HG02763 (cell line): ENCODE measurements at regions not wholly inside any gene's neighbourhood (a gene's known extent, or its start where the extent isn't known, plus 50 kb on each side); places are given as distances from the start of the nearest gene placed in this dataset.
"Not testable (repeated sequence)": the region's sequence is repeated elsewhere in the genome, so short reads cannot be mapped to it uniquely, and the experiment has no call there.

ENCODE experiments used
- ATAC-seq: cut with Tn5 transposase; IDR thresholded peaks from one replicate; pipeline ENCODE4 v1.9.1; 2021; ENCODE audit warnings: mild to moderate bottlenecking, moderate library complexity; ENCODE audit not compliant: unreplicated experiment

GRCh38 chr13:42474954-42475353 is 99.0 kb upstream of the TNFSF11 start:
- no peak for ATAC-seq

DNA sequence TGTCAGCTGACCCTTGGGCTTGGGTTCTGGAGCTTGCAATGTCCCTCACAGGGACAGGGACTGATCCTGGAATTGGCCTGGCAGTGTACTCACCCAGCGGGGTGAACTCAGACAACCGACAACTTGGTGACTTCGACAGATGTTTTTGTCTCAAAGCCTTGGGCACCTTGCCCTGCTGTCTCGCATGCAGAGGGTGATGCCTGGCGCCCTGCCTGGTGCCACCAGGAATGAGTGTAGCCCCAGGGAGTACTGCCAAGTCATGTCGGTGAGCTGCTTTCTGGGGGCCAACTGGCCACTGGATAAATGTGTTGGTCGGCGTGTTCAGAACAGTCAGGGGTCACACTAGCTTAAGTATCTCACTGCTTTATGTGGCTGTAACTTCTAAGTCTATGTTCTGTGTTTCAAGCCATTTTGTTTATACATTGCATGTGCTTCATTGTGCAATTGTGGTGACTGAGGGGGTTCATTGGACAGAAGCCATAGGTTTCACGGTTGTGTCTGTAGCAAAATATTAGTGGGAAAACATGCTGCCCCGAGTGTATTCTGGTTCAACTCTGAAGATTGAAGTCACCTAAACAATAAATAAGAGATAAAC is 96.3 kb upstream of the TNFSF11 start:
- no peak for ATAC-seq

DNA sequence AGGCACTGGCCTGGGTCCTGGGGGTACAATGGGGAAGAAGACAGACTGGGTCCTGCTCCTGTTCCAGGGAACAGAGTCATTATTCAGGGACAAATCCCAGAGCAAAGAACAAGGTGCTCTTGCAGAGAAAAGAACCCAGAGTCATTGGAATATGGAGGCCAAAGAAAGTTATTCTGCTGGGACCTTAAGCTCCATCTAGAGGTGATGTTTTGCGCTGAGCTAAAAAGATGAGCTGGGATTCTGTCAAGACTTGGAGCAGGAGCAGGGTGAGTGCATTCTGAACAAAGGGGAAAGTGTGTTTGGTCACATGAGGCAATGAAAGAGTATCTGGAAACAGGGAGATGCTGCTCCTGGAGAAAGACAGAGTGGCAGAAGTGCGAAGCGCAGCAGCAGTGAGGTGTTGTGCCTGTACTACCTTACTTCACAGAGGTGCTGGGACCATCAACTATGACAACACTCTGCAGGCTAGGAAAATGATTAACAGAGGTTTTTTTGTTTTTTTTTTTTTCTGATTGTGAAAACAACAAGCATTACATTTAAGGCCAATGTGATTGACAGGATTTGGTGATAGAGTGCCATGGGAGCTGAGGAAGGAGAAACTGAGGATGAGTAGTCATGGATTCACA is 95.3 kb upstream of the TNFSF11 start:
- no peak for ATAC-seq

DNA sequence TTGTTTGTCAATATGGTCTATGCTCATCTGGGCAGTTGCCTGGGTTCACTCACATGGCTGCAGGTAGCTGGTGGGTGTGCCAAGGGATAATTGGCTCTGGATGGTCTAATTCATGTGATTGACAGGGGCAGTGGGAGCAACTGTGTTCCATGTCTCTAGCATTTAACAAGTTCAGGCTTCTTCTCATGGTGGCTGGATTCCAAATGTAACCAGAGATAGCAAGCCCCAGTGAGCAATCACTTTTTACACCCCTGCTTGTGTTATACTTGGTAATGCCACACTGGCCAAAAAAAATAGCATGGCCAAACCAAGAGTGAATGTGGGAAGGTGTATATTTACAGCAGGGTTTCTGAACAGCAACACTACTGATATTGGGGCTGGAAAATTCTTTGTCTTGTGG is 89.6 kb upstream of the TNFSF11 start:
- no peak for ATAC-seq

- ATAC-seq: no peak
Observed at GRCh38 chr13:42485272-42485671, 88.7 kb upstream of the TNFSF11 start.

GRCh38 chr13:42486711-42487198 is 87.2 kb upstream of the TNFSF11 start:
- ATAC-seq: no peak

GRCh38 chr13:42487221-42487620 is 86.7 kb upstream of the TNFSF11 start:
- ATAC-seq: no peak

- ATAC-seq: no peak
Observed at GRCh38 chr13:42490676-42491075, 83.3 kb upstream of the TNFSF11 start.

GRCh38 chr13:42492372-42492920 is 81.5 kb upstream of the TNFSF11 start:
- no peak for ATAC-seq

- ATAC-seq: no peak
Observed at GRCh38 chr13:42494157-42494556, 79.8 kb upstream of the TNFSF11 start.

DNA sequence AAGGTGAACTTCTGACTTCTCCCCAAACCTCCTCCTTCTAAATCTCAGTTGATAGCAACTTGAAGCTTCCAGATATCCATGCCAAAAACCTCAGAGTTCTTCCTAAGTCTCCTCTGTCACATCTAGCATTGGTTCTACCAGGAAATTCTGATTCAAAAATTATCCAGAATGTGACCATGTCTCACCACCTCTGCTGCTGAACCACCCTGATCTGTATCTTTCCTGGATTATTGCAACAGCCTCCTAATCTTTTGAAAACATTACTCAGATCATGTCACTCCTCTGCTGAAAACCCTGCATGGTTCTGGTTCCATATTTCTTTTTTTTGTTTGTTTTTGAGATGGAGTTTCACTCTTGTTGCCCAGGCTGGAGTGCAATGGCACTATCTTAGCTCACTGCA is 78.7 kb upstream of the TNFSF11 start:
- ATAC-seq: no peak

- no peak for ATAC-seq
Observed at GRCh38 chr13:42495751-42496150, 78.2 kb upstream of the TNFSF11 start.

DNA sequence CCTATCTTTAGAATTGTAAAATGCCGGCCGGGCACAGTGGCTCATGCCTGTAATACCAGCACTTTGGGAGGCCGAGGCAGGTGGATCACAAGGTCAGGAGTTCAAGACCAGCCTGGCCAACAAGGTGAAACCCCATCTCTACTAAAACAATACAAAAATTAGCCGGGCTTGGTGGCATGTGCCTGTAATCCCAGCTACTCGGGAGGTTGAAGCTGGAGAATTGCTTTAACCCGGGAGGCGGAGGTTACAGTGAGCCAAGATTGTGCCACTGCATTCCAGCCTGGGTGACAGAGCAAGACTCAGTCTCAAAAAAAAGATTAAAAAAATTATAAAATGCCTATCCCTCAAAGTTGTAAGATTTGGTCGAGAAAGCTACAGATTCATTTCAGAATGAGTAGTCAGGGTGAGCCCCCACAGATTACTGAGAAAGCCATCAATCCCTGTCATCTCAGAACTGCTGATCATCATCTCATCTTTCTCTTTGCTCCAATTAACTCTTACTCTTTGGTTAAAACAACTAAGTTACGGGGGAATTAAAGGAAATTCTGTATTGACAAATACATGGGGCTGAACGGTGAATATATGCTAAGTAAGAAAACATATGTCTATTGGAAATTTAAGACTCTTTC is 76.9 kb upstream of the TNFSF11 start:
- ATAC-seq: not testable (repeated sequence)

GRCh38 chr13:42497798-42498197 is 76.2 kb upstream of the TNFSF11 start:
- peak; percentile 69 for ATAC-seq

DNA sequence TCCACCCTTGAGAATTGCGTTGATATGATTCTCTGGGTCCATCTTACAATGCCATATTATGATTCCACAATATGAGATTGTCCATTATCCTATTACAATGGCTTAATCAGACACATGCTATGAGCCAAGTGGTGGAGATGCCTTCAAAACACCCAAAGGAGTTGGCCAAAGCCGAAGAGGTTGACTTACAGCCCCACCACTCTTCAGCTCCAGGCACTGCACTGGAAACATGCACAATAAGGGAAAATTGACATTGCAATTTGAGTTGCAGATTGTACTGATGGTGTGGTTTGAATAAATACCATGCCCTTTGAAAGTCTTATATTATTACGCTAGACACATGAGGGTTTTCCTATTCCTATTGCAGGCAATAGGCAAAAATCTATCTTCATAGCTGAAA is 75.4 kb upstream of the TNFSF11 start:
- ATAC-seq: no peak
